DOHH2 (cell line): ENCODE measurements at regions not wholly inside any gene's neighbourhood (a gene's known extent, or its start where the extent isn't known, plus 50 kb on each side); places are given as distances from the start of the nearest gene placed in this dataset.

Source experiments
- H3F3A ChIP-seq: fragments of 200-600 bp; sonication (generic), shearing (Covaris generic); 2 replicates; pipeline ENCODE4 v1.6.0; 2016; ENCODE audit warnings: antibody characterized with exemption, mild to moderate bottlenecking; ENCODE audit not compliant: control insufficient read depth, insufficient read depth
- H3K27ac ChIP-seq: fragments of 200-600 bp; sonication (generic); 2 replicates; pipeline ENCODE4 v1.5.1; 2014; ENCODE audit warnings: low read depth, mild to moderate bottlenecking, low read length, moderate library complexity
- H3K27me3 ChIP-seq: fragments of 200-600 bp; sonication (generic); 2 replicates; pipeline ENCODE4 v1.6.1; 2014; ENCODE audit warnings: mild to moderate bottlenecking, low read length, mixed read lengths; ENCODE audit not compliant: control insufficient read depth
- H3K36me3 ChIP-seq: fragments of 200-600 bp; sonication (generic); 2 replicates; pipeline ENCODE4 v1.6.1; 2014; ENCODE audit warnings: mild to moderate bottlenecking, low read length, moderate library complexity, mixed read lengths; ENCODE audit not compliant: control insufficient read depth
- H3K4me1 ChIP-seq: fragments of 200-600 bp; sonication (generic); 2 replicates; pipeline ENCODE4 v1.6.1; 2014; ENCODE audit warnings: mild to moderate bottlenecking, low read length, mixed read lengths; ENCODE audit not compliant: control insufficient read depth
- H3K4me2 ChIP-seq: fragments of 200-600 bp; sonication (generic); 2 replicates; pipeline ENCODE4 v1.6.0; 2014; ENCODE audit warnings: mild to moderate bottlenecking, low read length, moderate library complexity
- H3K4me3 ChIP-seq: fragments of 200-600 bp; sonication (generic); 2 replicates; pipeline ENCODE4 v1.5.1; 2014; ENCODE audit warnings: mild to moderate bottlenecking, low read length, mixed read lengths
- H3K79me2 ChIP-seq: fragments of 200-600 bp; sonication (generic); 2 replicates; pipeline ENCODE4 v1.6.1; 2014; ENCODE audit warnings: mild to moderate bottlenecking, low read length, mixed read lengths; ENCODE audit not compliant: control insufficient read depth
- H3K9me2 ChIP-seq: fragments of 200-600 bp; sonication (generic); replicated peaks from 2 replicates; pipeline ENCODE4 v1.6.1; 2014; ENCODE audit warnings: mild to moderate bottlenecking, low read length, mixed read lengths; ENCODE audit not compliant: control insufficient read depth
- H3K9me3 ChIP-seq: fragments of 200-600 bp; sonication (generic); 2 replicates; pipeline ENCODE4 v1.6.1; 2014; ENCODE audit warnings: antibody characterized with exemption, low read length, mixed read lengths; ENCODE audit not compliant: control insufficient read depth, insufficient read depth
- H4K20me1 ChIP-seq: fragments of 200-600 bp; sonication (generic); 2 replicates; pipeline ENCODE4 v1.6.0; 2014; ENCODE audit warnings: low read depth, mild to moderate bottlenecking, antibody characterized with exemption, low read length, moderate library complexity; ENCODE audit not compliant: control insufficient read depth, insufficient read depth
- EZH2phosphoT487 ChIP-seq: fragments of 200-600 bp; sonication (generic); IDR thresholded peaks from 2 replicates; pipeline ENCODE4 v1.6.1; 2017; ENCODE audit warnings: borderline replicate concordance, mild to moderate bottlenecking, antibody characterized with exemption, low read length, moderate library complexity, mixed read lengths
- TF ChIP-seq, protein P1 (sequence below): fragments of 200-600 bp; sonication (generic); IDR thresholded peaks from one replicate; pipeline ENCODE4 v1.5.1; 2014; ENCODE audit warnings: antibody characterized with exemption, mild to moderate bottlenecking, low read depth, low read length; ENCODE audit not compliant: poor library complexity, severe bottlenecking

DNA sequence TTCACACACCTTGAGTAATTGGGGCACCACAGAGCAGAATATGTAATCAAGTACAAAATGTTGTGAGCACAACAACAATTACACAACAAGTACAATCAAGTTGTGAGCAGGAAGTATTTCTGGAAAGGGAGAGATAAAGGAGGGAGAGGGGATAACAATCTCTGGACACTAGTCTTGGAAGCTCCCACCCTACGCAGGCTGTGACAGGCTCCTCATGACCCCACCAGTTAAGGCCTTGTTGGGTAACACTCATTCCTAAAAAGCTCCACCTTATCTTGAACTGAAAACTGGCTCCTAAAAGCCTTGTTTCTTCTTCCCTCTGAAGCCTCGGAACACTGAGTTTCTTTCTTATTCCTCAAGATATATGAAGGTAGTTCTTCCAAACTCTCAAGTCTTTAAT, 806.0 kb downstream of the UQCRFS1 start:
- H3K27me3 ChIP-seq = no peaks in the 10 kb centered on the region
- peaks cover 7% of the 10 kb centered on the region; the same call in 1 of the 2 replicates for H3K9me3 ChIP-seq
- H3K4me2 ChIP-seq = no peak overlapping the region
- H3K79me2 ChIP-seq = no peaks in the 10 kb centered on the region
- H3F3A ChIP-seq = no peaks in the 10 kb centered on the region
- no peaks in the 10 kb centered on the region for H3K36me3 ChIP-seq
- H3K4me3 ChIP-seq = no peak overlapping the region
- no peak overlapping the region for H3K27ac ChIP-seq
- H4K20me1 ChIP-seq = no peaks in the 10 kb centered on the region
- no peaks in the 10 kb centered on the region for H3K4me1 ChIP-seq
- H3K9me2 ChIP-seq = no peaks in the 10 kb centered on the region
- TF ChIP-seq, protein P1, sequence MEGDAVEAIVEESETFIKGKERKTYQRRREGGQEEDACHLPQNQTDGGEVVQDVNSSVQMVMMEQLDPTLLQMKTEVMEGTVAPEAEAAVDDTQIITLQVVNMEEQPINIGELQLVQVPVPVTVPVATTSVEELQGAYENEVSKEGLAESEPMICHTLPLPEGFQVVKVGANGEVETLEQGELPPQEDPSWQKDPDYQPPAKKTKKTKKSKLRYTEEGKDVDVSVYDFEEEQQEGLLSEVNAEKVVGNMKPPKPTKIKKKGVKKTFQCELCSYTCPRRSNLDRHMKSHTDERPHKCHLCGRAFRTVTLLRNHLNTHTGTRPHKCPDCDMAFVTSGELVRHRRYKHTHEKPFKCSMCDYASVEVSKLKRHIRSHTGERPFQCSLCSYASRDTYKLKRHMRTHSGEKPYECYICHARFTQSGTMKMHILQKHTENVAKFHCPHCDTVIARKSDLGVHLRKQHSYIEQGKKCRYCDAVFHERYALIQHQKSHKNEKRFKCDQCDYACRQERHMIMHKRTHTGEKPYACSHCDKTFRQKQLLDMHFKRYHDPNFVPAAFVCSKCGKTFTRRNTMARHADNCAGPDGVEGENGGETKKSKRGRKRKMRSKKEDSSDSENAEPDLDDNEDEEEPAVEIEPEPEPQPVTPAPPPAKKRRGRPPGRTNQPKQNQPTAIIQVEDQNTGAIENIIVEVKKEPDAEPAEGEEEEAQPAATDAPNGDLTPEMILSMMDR = no peak
- TF ChIP-seq EZH2phosphoT487 = no peak

DNA sequence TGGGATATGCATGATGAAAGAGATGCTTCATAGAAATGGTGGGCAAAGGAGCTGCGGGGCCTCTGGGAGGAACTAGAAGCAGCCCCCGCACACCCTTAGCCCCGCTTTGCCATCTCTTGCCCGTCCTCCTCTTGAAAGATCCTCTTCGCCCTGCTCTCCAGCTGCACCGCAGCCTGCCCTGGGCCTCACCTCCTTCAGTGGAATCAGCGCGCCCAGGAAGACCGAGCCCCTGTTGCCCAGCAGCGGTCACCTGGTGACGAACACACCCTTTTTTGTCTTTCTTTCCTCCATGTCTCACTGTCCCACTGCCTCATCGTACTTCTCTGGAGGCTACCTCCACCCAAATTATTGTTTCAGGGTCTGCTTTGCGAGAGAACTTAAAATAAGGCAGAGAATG, 807.6 kb downstream of the UQCRFS1 start:
- TF ChIP-seq, protein P1 = no peak
- TF ChIP-seq EZH2phosphoT487 = no peak
- H3F3A ChIP-seq = no peaks in the 10 kb centered on the region
- no peaks in the 10 kb centered on the region for H3K79me2 ChIP-seq
- no peak overlapping the region for H3K4me3 ChIP-seq
- peaks cover 7% of the 10 kb centered on the region; the same call in 1 of the 2 replicates for H3K9me3 ChIP-seq
- no peak overlapping the region for H3K4me2 ChIP-seq
- no peaks in the 10 kb centered on the region for H3K4me1 ChIP-seq
- H3K27ac ChIP-seq = no peak overlapping the region
- no peaks in the 10 kb centered on the region for H3K36me3 ChIP-seq
- H3K27me3 ChIP-seq = no peaks in the 10 kb centered on the region
- no peaks in the 10 kb centered on the region for H4K20me1 ChIP-seq
- H3K9me2 ChIP-seq = no peaks in the 10 kb centered on the region

DNA sequence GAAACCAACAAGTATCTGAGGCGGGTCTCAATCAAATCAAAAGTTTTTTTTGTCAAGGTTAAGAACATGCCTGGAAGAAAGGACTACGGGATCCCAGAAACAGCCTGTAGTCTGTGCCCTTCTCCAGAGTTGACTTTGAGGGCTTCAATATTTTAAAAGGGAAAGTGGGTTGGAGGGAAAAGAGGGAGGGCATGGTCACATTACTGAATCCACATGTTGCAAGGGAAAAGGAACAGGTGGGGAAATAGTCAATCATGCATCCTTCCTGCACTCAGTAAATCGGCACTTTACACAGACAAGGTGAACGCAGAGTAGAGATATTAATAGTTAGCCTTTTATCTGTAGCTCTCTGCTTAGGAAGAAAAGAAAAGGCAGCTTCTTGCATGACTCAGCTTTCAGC, 808.5 kb downstream of the UQCRFS1 start:
- no peak overlapping the region for H3K27ac ChIP-seq
- no peak overlapping the region for H3K4me2 ChIP-seq
- peaks cover 7% of the 10 kb centered on the region; the same call in 1 of the 2 replicates for H3K9me3 ChIP-seq
- no peak overlapping the region for H3K4me3 ChIP-seq
- no peaks in the 10 kb centered on the region for H3K27me3 ChIP-seq
- no peaks in the 10 kb centered on the region for H3K9me2 ChIP-seq
- no peaks in the 10 kb centered on the region for H3F3A ChIP-seq
- H3K36me3 ChIP-seq = no peaks in the 10 kb centered on the region
- no peak for TF ChIP-seq EZH2phosphoT487
- TF ChIP-seq, protein P1 = no peak
- H3K4me1 ChIP-seq = no peaks in the 10 kb centered on the region
- H4K20me1 ChIP-seq = no peaks in the 10 kb centered on the region
- no peaks in the 10 kb centered on the region for H3K79me2 ChIP-seq
